Hepatocyte (in vitro differentiated cells): ENCODE measurements at regions not wholly inside any gene's neighbourhood (a gene's known extent, or its start where the extent isn't known, plus 50 kb on each side); places are given as distances from the start of the nearest gene placed in this dataset.

Source experiments
- CTCF ChIP-seq: fragments of 200-600 bp; sonication (generic); IDR thresholded peaks from 2 replicates; pipeline ENCODE4 v1.5.1; 2016; ENCODE audit warnings: antibody characterized with exemption, mild to moderate bottlenecking; ENCODE audit not compliant: poor library complexity
- EZH2 ChIP-seq: fragments of 200-600 bp; sonication (generic); IDR thresholded peaks from 2 replicates; pipeline ENCODE4 v1.6.1; 2016; ENCODE audit warnings: antibody characterized with exemption, mild to moderate bottlenecking, borderline replicate concordance
- EZH2phosphoT487 ChIP-seq: fragments of 200-600 bp; sonication (generic); IDR thresholded peaks from one replicate; pipeline ENCODE4 v1.6.1; 2018; ENCODE audit warnings: antibody characterized with exemption, mild to moderate bottlenecking, low read depth, moderate library complexity; ENCODE audit not compliant: unreplicated experiment, severe bottlenecking

GRCh38 chr16:52851211-52851740 is 201.4 kb downstream of the CHD9NB start:
- TF ChIP-seq CTCF = no peak
- no peak for TF ChIP-seq EZH2phosphoT487
- TF ChIP-seq EZH2 = no peak
